H9 (cell line): ENCODE measurements at regions not wholly inside any gene's neighbourhood (a gene's known extent, or its start where the extent isn't known, plus 50 kb on each side); places are given as distances from the start of the nearest gene placed in this dataset.

Source experiments
- DNase-seq: peaks from one replicate; pipeline ENCODE4 v3.0.0-alpha.2; 2017
- H2AFZ ChIP-seq: one replicate; pipeline ENCODE4 v1.6.1; 2013; ENCODE audit warnings: mild to moderate bottlenecking, low read length, control low read depth, moderate library complexity
- H2AK5ac ChIP-seq: 2 replicates; pipeline ENCODE4 v1.6.1; 2013; ENCODE audit warnings: low read length, control low read depth, mixed read lengths; ENCODE audit not compliant: insufficient read length
- H2BK120ac ChIP-seq: one replicate; pipeline ENCODE4 v1.6.1; 2013; ENCODE audit warnings: low read depth, mild to moderate bottlenecking, low read length, control low read depth, inconsistent platforms; ENCODE audit not compliant: poor library complexity, severe bottlenecking
- H2BK12ac ChIP-seq: 2 replicates; pipeline ENCODE4 v1.6.1; 2013; ENCODE audit warnings: low read length, control low read depth, mixed read lengths, low read depth; ENCODE audit not compliant: insufficient read length
- H2BK15ac ChIP-seq: 2 replicates; pipeline ENCODE4 v1.6.1; 2013; ENCODE audit warnings: low read depth, low read length, control low read depth
- H2BK20ac ChIP-seq: one replicate; pipeline ENCODE4 v1.6.1; 2013; ENCODE audit warnings: low read depth, mild to moderate bottlenecking, low read length, control low read depth, inconsistent platforms; ENCODE audit not compliant: poor library complexity, severe bottlenecking
- H2BK5ac ChIP-seq: 2 replicates; pipeline ENCODE4 v1.6.1; 2013; ENCODE audit warnings: low read length, control low read depth, mixed read lengths; ENCODE audit not compliant: insufficient read length
- H3K14ac ChIP-seq: 2 replicates; pipeline ENCODE4 v1.6.1; 2013; ENCODE audit warnings: low read length, control low read depth; ENCODE audit not compliant: insufficient read depth
- H3K18ac ChIP-seq: 2 replicates; pipeline ENCODE4 v1.6.1; 2013; ENCODE audit warnings: low read depth, mild to moderate bottlenecking, mixed read lengths, low read length, control low read depth; ENCODE audit not compliant: insufficient read length
- H3K23ac ChIP-seq: 2 replicates; pipeline ENCODE4 v1.6.1; 2013; ENCODE audit warnings: low read length, control low read depth, mixed read lengths, low read depth; ENCODE audit not compliant: insufficient read length
- H3K23me2 ChIP-seq: 2 replicates; pipeline ENCODE4 v1.6.1; 2013; ENCODE audit warnings: low read depth, mild to moderate bottlenecking, mixed read lengths, low read length, control low read depth; ENCODE audit not compliant: insufficient read length, poor library complexity, severe bottlenecking
- H3K27ac ChIP-seq: 2 replicates; pipeline ENCODE4 v1.5.1; 2013; ENCODE audit warnings: low read length, control low read depth, mixed read lengths, low read depth; ENCODE audit not compliant: insufficient read length
- H3K27me3 ChIP-seq: 2 replicates; pipeline ENCODE4 v1.6.1; 2013; ENCODE audit warnings: low read length, control low read depth, inconsistent platforms; ENCODE audit not compliant: insufficient read depth
- H3K4ac ChIP-seq: 2 replicates; pipeline ENCODE4 v1.6.1; 2013; ENCODE audit warnings: low read depth, mild to moderate bottlenecking, control low read depth, inconsistent platforms, low read length, moderate library complexity
- H3K4me1 ChIP-seq: 2 replicates; pipeline ENCODE4 v1.6.1; 2013; ENCODE audit warnings: low read length, control low read depth, inconsistent platforms; ENCODE audit not compliant: insufficient read depth
- H3K4me2 ChIP-seq: 2 replicates; pipeline ENCODE4 v1.6.1; 2013; ENCODE audit warnings: low read length, control low read depth, mixed read lengths; ENCODE audit not compliant: insufficient read length, insufficient read depth
- H3K56ac ChIP-seq: 2 replicates; pipeline ENCODE4 v1.6.1; 2013; ENCODE audit warnings: low read depth, mild to moderate bottlenecking, mixed read lengths, low read length, control low read depth; ENCODE audit not compliant: insufficient read length
- H3K79me1 ChIP-seq: 2 replicates; pipeline ENCODE4 v1.6.1; 2013; ENCODE audit warnings: low read depth, mild to moderate bottlenecking, moderate library complexity, low read length, control low read depth, inconsistent platforms; ENCODE audit not compliant: insufficient read depth, poor library complexity, severe bottlenecking
- H3K79me2 ChIP-seq: 2 replicates; pipeline ENCODE4 v1.6.1; 2013; ENCODE audit warnings: low read length, control low read depth, inconsistent platforms; ENCODE audit not compliant: insufficient read depth
- H3K9ac ChIP-seq: 2 replicates; pipeline ENCODE4 v1.6.1; 2013; ENCODE audit warnings: low read length, control low read depth, mixed read lengths; ENCODE audit not compliant: insufficient read length; ENCODE audit errors: extremely low read depth
- H3K9me3 ChIP-seq: one replicate; pipeline ENCODE4 v1.6.1; 2013; ENCODE audit warnings: low read depth, low read length, inconsistent platforms; ENCODE audit not compliant: control insufficient read depth
- H3T11ph ChIP-seq: one replicate; pipeline ENCODE4 v1.6.1; 2013; ENCODE audit warnings: mild to moderate bottlenecking, low read length, control low read depth, inconsistent platforms
- H4K20me1 ChIP-seq: one replicate; pipeline ENCODE4 v1.6.1; 2013; ENCODE audit not compliant: control insufficient read depth, insufficient read length, insufficient read depth
- H4K5ac ChIP-seq: 2 replicates; pipeline ENCODE4 v1.6.1; 2013; ENCODE audit warnings: low read depth, mild to moderate bottlenecking, mixed read lengths, low read length, control low read depth; ENCODE audit not compliant: insufficient read length
- H4K8ac ChIP-seq: replicated peaks from 2 replicates; pipeline ENCODE4 v1.6.1; 2013; ENCODE audit warnings: low read length, control low read depth, mixed read lengths, low read depth; ENCODE audit not compliant: insufficient read length
- H4K91ac ChIP-seq: 2 replicates; pipeline ENCODE4 v1.6.1; 2013; ENCODE audit warnings: low read depth, mild to moderate bottlenecking, moderate library complexity, mixed read lengths, low read length, control low read depth; ENCODE audit not compliant: insufficient read length
- H3K27ac Mint-ChIP-seq, 3 experiments: 2 replicates in 2 of 3; 3 replicates in 1 of 3; pipeline ENCODE4 v1.8.0; 2020 to 2021; ENCODE audit warnings: mixed read lengths in 3 of 3, mild to moderate bottlenecking in 1 of 3, moderate library complexity in 1 of 3
- H3K27me3 Mint-ChIP-seq: 2 replicates; pipeline ENCODE4 v1.8.0; 2021; ENCODE audit warnings: low read depth, mild to moderate bottlenecking, moderate library complexity, mixed read lengths
- H3K36me3 Mint-ChIP-seq, 3 experiments: 2 replicates in 2 of 3; 3 replicates in 1 of 3; pipeline ENCODE4 v1.8.0; 2020 to 2021; ENCODE audit warnings: low read depth in 3 of 3, mixed read lengths in 3 of 3; ENCODE audit not compliant: insufficient read depth in 1 of 3
- H3K4me1 Mint-ChIP-seq, 2 experiments: 2 replicates each; pipeline ENCODE4 v1.8.0; 2020; ENCODE audit warnings: mixed read lengths in 2 of 2
- H3K4me3 Mint-ChIP-seq, 2 experiments: 2 replicates in 1 of 2; 3 replicates in 1 of 2; pipeline ENCODE4 v1.8.0; 2020 to 2021; ENCODE audit warnings: mild to moderate bottlenecking in 2 of 2, mixed read lengths in 2 of 2, moderate library complexity in 1 of 2
- H3K9me3 Mint-ChIP-seq, 2 experiments: 2 replicates in 1 of 2; 3 replicates in 1 of 2; pipeline ENCODE4 v1.8.0; 2020; ENCODE audit warnings: mild to moderate bottlenecking in 2 of 2, mixed read lengths in 2 of 2, moderate library complexity in 1 of 2
- WGBS: extraction: QIAGEN DNeasy Blood & Tissue Kit; methylation state at CpG from one replicate; pipeline ENCODE4 v1.1.7; 2013; ENCODE audit warnings: missing lambda C conversion rate, low lambda C conversion rate, mixed read lengths; ENCODE audit not compliant: insufficient read length; ENCODE audit errors: extremely low coverage; 5-methylcytosine and 5-hydroxymethylcytosine counted together
- TF ChIP-seq, protein P1 (sequence below): fragments of 200-600 bp; sonication (generic); conservative IDR thresholded peaks from 3 replicates; pipeline ENCODE4 v1.8.0; 2021; ENCODE audit warnings: antibody characterized with exemption, mild to moderate bottlenecking

DNA sequence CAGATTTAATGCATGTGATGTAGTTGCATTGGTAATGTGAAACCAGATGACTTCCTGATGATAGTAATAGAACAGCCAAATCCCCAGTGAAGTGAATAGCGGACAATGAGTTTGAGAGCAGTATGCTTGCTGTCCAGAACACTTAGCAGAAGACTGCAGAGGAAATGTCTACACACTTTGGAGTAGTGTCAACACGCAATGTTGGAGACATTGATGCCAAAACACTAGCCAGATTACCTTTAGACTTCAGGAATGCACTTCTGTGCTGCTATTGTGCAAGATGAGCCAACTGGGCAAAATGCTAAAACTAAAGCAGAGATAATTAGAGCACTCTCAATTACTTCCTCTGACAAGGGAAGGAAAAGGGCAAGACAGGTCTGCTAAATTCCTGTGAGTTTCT is 176.7 kb downstream of the PRDM9 start:
- DNase-seq = no peak
- no peak overlapping the region for H3K4me3 Mint-ChIP-seq

More for the DNA sequence above, 176.7 kb downstream of the PRDM9 start:
- Histone ChIP-seq H3K4me1 (no peaks in the 10 kb centered on the region), H3K23me2 (no peaks in the 10 kb centered on the region), H2BK12ac (no peak overlapping the region), H2AFZ (no peak overlapping the region), H3T11ph (no peak overlapping the region), H3K56ac (no peak overlapping the region), H3K27me3 (no peaks in the 10 kb centered on the region), H3K4ac (no peak overlapping the region), H4K5ac (no peak overlapping the region), H4K8ac (no peak overlapping the region), H2BK20ac (no peak overlapping the region), H3K14ac (no peak overlapping the region), H2BK120ac (no peak overlapping the region), H4K91ac (no peak overlapping the region), H2BK15ac (no peak overlapping the region), H3K4me2 (no peak overlapping the region), H3K18ac (no peak overlapping the region), H3K27ac (no peak overlapping the region), H3K79me2 (no peaks in the 10 kb centered on the region), H2BK5ac (no peak overlapping the region), H3K79me1 (no peaks in the 10 kb centered on the region), H3K23ac (no peak overlapping the region), H4K20me1 (no peaks in the 10 kb centered on the region), H3K9ac (no peak overlapping the region), H3K9me3 (no peaks in the 10 kb centered on the region), H2AK5ac (no peak overlapping the region)
- TF ChIP-seq, protein P1, sequence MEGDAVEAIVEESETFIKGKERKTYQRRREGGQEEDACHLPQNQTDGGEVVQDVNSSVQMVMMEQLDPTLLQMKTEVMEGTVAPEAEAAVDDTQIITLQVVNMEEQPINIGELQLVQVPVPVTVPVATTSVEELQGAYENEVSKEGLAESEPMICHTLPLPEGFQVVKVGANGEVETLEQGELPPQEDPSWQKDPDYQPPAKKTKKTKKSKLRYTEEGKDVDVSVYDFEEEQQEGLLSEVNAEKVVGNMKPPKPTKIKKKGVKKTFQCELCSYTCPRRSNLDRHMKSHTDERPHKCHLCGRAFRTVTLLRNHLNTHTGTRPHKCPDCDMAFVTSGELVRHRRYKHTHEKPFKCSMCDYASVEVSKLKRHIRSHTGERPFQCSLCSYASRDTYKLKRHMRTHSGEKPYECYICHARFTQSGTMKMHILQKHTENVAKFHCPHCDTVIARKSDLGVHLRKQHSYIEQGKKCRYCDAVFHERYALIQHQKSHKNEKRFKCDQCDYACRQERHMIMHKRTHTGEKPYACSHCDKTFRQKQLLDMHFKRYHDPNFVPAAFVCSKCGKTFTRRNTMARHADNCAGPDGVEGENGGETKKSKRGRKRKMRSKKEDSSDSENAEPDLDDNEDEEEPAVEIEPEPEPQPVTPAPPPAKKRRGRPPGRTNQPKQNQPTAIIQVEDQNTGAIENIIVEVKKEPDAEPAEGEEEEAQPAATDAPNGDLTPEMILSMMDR = no peak
- Mint-ChIP-seq H3K9me3 (no peaks in the 10 kb centered on the region), H3K4me1 (no peaks in the 10 kb centered on the region), H3K27ac (no peak overlapping the region), H3K27me3 (no peaks in the 10 kb centered on the region), H3K36me3 (no peaks in the 10 kb centered on the region)
- WGBS = no CpG with 5 or more reads among the region's 2 CpGs
